ENCODE measurements at regions not wholly inside any gene's neighbourhood (a gene's known extent, or its start where the extent isn't known, plus 50 kb on each side); places are given as distances from the start of the nearest gene placed in this dataset.

DNA sequence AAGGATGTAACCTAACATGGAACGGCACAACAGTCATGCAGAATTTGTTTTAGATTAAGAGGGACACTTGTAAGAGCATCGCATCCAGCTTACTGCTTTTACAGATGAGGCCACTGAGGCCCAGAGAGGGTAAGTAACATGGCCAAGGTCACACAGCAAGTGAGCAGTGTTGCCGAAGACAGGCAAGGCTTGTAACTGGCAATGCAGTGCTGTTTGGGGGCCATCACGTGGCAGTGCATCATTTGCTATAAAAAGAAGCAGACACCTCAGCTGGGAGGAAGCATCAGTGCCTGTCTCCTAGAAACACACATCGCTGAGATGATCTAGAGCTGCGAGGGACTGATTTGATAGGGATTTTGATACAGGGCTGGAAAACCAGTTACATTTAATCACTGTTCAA lies 108.2 kb upstream of the PROK2 start:
- FAIRE-seq = no peak

DNA sequence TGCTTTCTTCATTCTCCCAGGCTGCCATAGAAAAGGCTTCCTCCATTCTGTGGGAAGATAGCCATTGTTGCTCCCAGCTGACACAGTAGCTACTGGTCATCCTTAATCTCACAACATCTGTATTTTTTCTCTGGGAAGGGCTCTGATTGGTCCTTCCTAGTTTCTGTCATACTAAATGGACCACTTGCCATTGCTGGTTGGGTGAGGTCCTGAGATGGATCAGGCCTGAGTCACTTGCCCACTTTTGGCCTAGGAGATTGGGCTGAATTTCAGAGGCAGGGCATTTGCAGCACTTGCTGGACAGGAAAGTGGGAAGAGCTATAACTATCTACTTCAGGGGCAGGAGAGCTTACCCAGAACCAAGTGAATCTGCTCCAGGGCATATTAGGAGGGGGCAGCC lies 106.5 kb upstream of the PROK2 start:
- FAIRE-seq = no peak

DNA sequence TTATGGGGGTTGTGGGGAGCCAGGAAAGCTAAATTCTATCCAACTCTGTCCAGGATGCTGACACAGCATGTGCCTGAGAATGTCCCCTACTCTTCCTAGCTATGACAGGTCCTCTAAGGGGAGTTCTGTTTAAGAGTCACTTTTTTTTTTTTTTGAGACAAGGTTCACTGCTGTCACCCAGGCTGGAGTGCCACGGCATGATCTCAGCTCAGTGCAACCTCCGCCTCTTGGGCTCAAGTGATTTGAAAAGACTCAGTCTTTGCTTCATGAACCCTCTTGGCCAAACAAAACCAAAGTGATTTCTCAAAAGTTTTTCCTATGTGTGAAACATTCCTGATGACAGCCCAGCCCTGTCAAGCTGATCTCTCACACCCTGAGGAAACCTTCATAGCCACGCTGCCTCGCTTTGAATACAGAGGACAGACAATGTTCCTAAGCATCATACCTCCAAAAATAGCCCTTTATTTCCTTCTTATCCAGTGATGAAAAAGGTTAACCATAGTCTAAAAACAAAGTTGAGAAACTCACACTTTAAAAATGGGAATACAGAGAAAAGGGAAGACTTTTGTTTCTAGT lies 105.5 kb upstream of the PROK2 start:
- FAIRE-seq = no peak

DNA sequence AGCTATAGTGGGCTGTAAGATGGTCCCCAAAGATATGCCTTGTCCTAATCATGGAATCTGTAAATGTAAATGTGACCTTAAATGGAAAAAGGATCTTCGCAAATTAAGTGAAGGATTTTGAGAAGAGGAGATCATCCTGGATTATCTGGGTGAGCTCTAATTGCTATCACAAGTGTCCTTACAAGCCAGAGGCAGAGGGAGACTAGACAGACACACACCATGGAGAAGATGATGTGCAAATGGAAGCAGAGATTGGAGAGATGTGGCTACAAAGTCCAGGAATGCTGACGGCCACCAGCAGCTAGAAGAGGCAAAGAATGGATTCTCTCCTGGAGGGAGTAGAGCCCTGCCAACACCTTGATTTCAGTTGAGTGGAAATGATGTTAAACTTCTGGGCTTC lies 102.3 kb upstream of the PROK2 start:
- no peak for FAIRE-seq

DNA sequence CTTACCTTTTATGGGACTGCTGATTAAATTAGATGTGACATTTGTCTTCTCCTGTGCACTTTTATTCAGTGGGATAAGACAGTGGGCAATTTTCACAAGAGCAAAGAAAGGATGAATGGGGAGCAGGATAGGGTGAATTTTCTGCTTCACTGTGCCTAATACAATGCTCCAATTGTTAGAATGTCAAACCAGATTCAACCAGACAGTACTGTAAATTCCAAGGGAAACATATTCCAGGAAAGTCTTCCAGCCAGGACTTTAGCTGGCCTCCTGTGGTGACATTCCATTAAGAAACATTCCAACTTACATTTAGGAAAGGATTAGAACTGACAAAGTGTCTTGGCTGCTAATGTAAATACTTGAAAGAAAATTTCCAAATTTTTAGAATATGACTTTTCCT lies 100.1 kb upstream of the PROK2 start:
- no peak for FAIRE-seq

DNA sequence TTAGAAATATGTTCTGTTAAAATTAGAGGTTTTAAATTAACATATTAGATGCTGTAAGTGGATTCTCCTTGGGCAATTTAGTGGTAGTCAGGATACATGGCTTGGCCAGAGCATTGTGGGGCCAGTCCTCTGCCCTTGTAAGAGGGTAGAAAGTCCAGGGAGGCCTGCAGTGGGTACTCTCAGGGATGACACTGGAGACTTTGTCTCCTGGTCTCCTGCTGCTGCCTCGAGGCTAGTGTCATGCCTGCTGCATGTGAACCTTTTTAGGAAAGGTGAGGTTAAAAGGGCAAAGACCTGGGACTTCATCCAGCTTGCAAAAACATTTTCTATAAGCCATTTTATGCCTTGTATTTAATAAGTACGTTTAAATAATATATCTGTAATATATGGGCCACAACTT lies 96.8 kb upstream of the PROK2 start:
- FAIRE-seq = no peak

GRCh38 chr3:71881041-71881440 lies 96.1 kb upstream of the PROK2 start:
- FAIRE-seq = no peak

DNA sequence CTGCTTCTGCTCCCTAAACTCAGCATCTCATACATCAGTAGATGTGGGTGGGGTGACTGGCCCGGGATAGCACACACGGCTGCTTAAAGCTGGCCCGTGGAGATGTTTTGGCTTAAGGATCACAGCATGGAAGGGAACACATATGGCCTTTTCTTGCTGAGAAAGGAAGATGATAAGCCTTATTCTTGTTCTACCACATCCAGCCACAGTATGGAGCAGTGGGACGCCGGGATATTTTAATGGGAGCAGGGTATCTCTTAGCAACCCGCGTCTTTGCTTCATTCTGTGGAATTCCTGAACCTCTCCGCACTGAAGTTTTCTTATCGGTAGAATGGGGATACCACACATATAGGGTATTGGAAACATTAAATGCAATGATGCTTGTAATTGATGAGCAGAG lies 94.1 kb upstream of the PROK2 start:
- FAIRE-seq = no peak

DNA sequence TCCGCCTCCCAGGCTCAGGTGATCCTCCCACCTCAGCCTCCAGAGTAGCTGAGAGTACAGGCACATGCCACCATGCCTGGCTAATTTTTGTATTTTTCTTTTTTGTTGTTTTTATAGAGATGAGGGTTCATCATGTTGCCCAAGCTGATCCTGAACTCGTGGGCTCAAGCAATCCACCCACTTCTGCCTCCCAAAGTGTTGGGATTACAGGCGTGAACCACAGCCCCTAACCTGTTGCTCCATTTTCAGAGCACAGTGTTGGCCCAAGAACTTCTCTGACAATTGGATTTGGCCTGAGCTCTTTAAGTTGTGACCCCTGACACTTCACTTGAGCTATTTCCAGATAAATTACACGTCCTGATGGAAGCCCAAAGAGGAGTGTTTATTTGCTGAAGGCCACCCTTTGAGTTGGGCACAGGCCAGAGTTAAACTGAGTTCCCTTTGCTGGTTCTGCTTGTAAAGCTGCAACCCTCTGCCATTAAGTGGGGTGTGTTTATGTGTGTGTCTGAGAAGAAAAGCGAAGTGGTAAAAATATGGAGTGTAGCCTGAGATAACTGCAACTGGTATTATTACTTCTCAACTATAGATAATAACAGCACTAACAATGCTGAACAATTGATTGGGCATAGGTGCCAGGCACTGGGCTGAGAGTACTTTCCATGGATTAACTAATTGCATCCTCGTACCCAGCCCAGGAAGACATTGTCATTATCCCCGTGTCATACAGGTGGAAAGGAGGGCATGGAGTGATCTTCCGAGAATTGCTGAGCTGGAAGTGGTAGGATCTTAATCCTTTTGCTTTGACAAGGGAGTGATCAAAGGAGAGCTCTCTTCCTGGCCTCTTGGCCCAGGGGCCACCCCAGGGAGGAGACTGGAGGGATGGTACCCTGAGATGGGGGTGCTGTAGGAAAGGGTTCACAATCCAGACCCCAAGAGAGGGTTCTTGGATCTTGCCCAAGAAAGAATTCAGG lies 91.5 kb upstream of the PROK2 start:
- FAIRE-seq = no peak

GRCh38 chr3:71875461-71875947 lies 90.6 kb upstream of the PROK2 start:
- FAIRE-seq = no peak

DNA sequence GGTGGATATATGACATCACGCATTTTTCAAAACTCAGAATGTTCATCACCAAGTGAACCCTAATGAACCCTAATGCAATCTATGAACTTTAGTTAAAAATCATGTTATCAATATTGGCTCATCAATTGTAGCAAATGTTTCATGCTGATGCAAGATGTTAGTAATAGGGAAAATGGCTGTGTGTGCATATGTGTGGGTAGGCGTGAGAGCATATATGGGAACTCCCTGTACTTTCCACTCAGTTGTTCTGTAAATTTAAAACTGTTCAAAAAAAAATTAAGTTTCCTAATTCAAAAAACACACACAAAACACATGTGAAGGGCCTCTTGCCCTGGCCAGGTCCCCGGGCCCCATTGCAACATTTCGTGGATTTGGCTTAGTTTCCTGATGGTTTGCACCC lies 89.7 kb upstream of the PROK2 start:
- FAIRE-seq = no peak

DNA sequence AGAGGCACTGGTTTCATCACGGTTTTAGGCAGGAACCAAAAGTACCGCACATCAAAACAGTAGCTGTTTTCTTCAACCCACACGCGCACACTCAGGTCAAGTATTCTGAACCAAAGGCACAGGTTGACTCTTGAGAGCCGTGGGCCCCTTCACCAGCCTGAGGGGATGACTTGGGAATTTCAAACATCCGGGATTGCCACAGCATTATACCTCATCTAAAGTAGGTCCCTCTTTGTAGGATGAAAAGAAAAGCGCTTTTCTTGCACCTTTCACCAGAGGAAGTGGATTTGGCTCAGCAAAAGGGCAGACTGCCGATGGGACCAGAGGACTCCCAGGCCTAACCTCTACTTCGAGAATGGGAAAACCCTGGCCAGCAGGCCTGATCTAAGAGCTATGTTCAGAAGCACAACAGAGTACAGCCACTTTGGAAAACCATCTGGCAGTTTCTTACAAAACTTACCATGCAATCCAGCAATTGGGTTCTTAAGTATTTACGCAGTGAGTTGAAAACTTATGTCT lies 88.2 kb upstream of the PROK2 start:
- no peak for FAIRE-seq

DNA sequence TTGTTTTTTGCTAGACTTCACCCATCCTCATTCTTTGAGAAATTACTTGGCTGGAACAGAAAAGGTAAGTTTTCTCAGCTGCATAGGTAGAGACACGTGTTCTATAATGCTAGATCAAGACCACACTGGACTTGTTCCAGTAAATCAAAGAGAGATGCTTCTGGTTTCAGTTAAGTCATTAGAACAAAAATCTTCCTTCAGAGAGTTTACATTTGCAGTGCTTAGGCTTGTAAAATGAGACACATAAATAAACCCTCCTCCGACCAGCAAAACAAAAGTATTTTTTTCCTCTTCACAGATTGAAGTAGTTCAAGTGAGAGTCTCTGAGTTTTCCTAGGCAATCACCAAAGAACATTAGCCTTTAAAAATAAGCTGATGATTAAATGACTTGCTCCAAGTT lies 87.3 kb upstream of the PROK2 start:
- FAIRE-seq = no peak

DNA sequence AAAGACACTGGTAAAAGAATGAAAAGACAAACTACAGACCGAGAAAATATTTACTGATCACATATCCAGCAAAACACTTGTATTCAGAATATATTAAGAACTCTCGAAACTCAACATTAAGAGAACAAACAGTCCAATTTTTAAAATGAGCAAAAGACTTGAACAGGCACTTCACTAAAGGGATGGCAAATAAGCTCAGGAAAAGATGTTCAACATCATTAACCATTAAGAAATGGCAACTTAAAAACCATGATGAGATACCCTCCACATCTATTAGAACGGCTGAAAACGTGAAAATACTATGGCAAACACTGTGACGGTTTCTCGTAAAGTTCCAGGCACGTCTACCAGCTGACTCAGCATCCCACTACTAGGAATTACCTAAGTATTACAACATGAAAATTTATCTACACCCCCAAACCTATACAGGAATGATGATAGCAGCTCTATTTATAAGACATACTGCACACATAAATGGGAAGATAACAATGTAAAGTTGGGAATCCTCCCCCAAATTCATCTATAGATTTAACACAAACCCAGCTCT lies 86.1 kb upstream of the PROK2 start:
- no peak for FAIRE-seq

- no peak for FAIRE-seq
Measured at GRCh38 chr3:71868876-71869275, 83.9 kb upstream of the PROK2 start.

DNA sequence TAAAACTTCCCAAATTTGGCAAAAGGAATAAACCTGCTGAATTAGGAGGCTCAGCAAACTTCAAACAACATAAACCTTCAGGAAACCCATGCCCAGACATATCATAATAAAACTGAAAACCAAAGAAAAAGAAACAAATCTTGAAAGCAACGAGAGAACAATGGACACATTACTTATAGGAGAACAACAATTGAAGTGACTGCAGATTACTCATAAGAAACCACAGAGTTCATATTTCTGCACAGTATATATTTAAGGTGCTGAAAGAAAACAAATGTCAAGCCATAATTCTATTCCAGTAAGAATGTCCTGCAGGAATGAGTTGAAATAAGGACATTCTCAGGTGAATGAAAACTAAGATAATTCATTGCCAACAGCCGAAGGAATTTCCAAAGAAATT lies 80.8 kb upstream of the PROK2 start:
- no peak for FAIRE-seq

DNA sequence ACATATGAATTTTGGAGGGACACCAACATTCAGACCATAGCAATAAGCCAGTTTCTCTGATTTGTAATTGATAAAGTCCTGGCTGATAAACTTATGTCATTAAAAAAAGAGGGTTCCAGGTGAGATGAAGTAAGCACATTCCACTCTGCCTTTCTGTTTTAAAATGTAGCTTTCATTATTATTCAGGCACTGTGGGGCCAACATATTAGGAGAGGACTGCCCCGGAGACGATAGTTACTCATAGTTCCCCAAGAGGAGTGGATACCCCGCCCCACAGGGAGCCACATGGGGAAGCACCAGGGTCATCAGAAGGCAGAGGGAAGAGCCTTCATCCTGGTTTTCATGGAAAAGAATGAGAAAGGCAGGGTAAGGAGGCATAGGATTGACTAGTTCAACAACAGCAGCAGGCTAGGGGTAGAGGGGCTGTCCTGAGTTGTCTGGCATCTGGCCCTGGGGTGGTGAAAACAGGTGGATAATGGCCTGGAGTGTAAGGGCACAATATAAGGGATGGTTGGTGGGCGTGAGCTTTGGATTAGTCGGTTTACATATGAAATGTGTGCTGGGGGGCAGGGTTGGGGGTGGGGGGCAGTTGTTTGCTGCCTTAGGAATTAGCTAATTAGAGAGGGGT lies 78.7 kb upstream of the PROK2 start:
- FAIRE-seq = no peak

GRCh38 chr3:71862371-71863140 lies 77.6 kb upstream of the PROK2 start:
- no peak for FAIRE-seq

DNA sequence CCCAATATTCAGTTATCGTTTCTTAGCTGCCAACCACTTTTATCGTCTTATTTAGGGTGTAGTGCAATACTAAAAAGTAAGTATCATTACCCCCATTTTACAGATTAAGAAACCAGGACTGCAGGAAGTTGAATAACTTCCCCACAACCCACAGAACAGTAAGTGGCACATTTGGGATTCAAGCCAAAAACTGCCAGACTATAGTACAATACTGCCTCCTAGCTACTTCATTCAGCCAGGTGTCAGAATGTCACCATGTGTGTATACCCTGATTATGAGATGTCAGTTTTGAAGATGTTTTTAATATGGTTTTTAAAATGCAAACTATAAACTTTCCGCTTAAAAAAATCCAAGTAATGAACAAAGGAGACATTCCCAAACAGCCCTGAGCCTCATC lies 74.2 kb upstream of the PROK2 start:
- FAIRE-seq = no peak

DNA sequence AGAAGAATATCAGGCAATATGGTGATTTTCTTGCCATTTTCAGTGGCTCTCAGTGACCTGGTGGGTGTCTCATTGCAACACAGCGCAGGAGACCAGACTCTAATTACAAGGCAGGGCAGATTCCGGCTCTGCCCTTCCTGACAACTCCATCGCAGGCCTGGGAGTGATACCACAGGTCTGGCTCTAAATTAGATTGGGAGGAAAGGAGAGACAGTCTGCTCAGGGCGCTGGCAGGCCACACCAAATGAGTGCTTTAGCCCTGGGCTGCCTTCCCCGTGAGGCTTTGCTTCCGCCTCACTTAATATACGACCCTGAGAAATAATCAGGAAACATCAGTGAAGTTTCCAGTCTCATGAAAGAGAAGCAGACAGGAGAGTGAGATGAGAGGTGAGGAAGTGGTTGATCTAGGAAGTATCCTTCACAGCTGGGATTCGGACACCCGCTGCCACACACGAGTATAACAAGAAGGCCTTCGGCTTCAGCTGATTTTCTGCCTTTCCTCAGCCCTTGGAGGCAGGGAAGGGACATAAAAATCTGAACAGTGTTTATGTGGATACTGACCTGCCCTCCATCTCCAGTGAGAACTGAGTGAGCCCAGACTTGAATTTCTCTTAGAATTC lies 73.7 kb upstream of the PROK2 start:
- no peak for FAIRE-seq

GRCh38 chr3:71857956-71858355 lies 73.0 kb upstream of the PROK2 start:
- FAIRE-seq = no peak

DNA sequence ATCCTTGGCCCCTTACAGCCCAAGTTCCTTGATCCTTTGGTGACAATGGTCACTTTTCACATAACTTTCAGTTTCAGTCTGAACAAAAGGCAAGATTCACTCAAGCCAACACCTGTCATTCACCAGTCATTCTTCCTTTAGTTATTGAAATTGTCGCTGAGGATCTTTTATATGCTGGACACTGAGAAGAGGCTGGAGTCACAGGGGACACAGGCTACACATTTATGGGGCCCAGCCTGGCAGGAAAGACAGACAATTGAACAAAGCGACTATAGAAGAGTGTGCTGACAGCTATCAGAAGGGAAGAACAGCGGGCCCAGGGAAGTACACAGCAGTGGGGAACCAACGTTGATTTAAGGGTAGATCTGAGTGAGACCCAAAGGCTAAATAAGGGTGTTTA lies 69.8 kb upstream of the PROK2 start:
- no peak for FAIRE-seq
